K562 (cell line): ENCODE measurements at regions not wholly inside any gene's neighbourhood (a gene's known extent, or its start where the extent isn't known, plus 50 kb on each side); places are given as distances from the start of the nearest gene placed in this dataset.

Source experiments
- ATAC-seq: fragments of 200-7000 bp; cut with Tn5 transposase; 3 replicates; pipeline ENCODE4 v1.9.1; 2020; ENCODE audit warnings: moderate library complexity
- BruUV-seq: library from RNA; stranded (reverse); fragments of 400-500 nt; replicated peaks from 2 replicates; lab custom pipeline; 2021; lab: Mats Ljungman, UMichigan
- CTCF ChIA-PET: fragments of 300-600 bp; formaldehyde crosslinking; extraction: SDS; loops from one replicate; lab custom pipeline; 2021; ENCODE audit warnings: low intra/inter-chr PET ratio; lab: Yijun Ruan, JAX
- POLR2A ChIA-PET: fragments of 300-600, 350-650 bp; sonication (Branson Sonifier 250); formaldehyde crosslinking; extraction: SDS; loops from one replicate; lab custom pipeline; 2021; ENCODE audit warnings: antibody characterized with exemption, inconsistent platforms; lab: Yijun Ruan, JAX
- DNase-seq, 4 experiments: peaks; one replicate each; pipeline versions ENCODE4 v3.0.0 to v3.0.0-alpha.2; 2011 to 2018; ENCODE audit warnings: low spot score in 3 of 4, mixed read lengths in 3 of 4; ENCODE audit errors: extremely low read depth in 1 of 4
- FAIRE-seq: peaks from 2 replicates; lab custom pipeline; 2011; peaks lifted over from hg19 to GRCh38; lab: Jason Lieb, UNC
- H2AFZ ChIP-seq: 2 replicates; pipeline ENCODE4 v1.6.0; 2011; ENCODE audit warnings: low read depth, low read length, control low read depth, inconsistent platforms
- H3K27ac ChIP-seq: fragments of 200-600 bp; 3 replicates; pipeline ENCODE4 v1.8.0; 2011; ENCODE audit warnings: low read depth, mild to moderate bottlenecking, control low read depth, inconsistent platforms, low read length, moderate library complexity, mixed read lengths; ENCODE audit errors: extremely low read depth
- H3K27me3 ChIP-seq, 2 experiments: fragments of 300-600 bp in 1 of 2; 2 replicates in 1 of 2; 3 replicates in 1 of 2; pipeline versions ENCODE4 v1.6.0 to v1.8.0; 2011; ENCODE audit warnings: inconsistent platforms in 2 of 2, low read length in 2 of 2, mild to moderate bottlenecking in 1 of 2, mixed read lengths in 1 of 2, moderate library complexity in 1 of 2; ENCODE audit not compliant: control insufficient read depth in 2 of 2, insufficient read depth in 2 of 2
- H3K36me3 ChIP-seq: fragments of 300-600 bp; 3 replicates; pipeline ENCODE4 v1.8.0; 2011; ENCODE audit warnings: mild to moderate bottlenecking, low read length, inconsistent platforms; ENCODE audit not compliant: control insufficient read depth, insufficient read depth
- H3K4me1 ChIP-seq, 2 experiments: fragments of 200-600 bp in 1 of 2; replicated peaks in 1 of 2; 2 replicates in 1 of 2; 3 replicates in 1 of 2; pipeline versions ENCODE4 v1.5.1 to v1.8.0; 2011; ENCODE audit warnings: inconsistent platforms in 2 of 2, low read length in 2 of 2, mild to moderate bottlenecking in 1 of 2, mixed read lengths in 1 of 2, moderate library complexity in 1 of 2; ENCODE audit not compliant: control insufficient read depth in 2 of 2, insufficient read depth in 2 of 2
- H3K4me2 ChIP-seq: 2 replicates; pipeline ENCODE4 v1.6.1; 2011; ENCODE audit warnings: low read length, control low read depth, inconsistent platforms, mixed read lengths; ENCODE audit not compliant: insufficient read depth
- H3K4me3 ChIP-seq: fragments of 200-600 bp; sonication (generic), shearing (Covaris generic); 2 replicates; pipeline ENCODE4 v1.5.1; 2016; ENCODE audit warnings: control low read depth, inconsistent platforms
- H3K79me2 ChIP-seq: fragments of 200-600 bp; 3 replicates; pipeline ENCODE4 v1.8.0; 2011; ENCODE audit warnings: low read length, inconsistent platforms; ENCODE audit not compliant: control insufficient read depth, insufficient read depth
- H3K9ac ChIP-seq, 2 experiments: 2 replicates each; pipeline versions ENCODE4 v1.6.0 to v1.6.1; 2011; ENCODE audit warnings: low read depth in 2 of 2, low read length in 2 of 2, control low read depth in 1 of 2, inconsistent platforms in 1 of 2, mild to moderate bottlenecking in 1 of 2, mixed read lengths in 1 of 2; ENCODE audit not compliant: insufficient read depth in 1 of 2
- H3K9me1 ChIP-seq: one replicate; pipeline ENCODE4 v1.6.0; 2011; ENCODE audit warnings: inconsistent platforms, mild to moderate bottlenecking, low read length, moderate library complexity; ENCODE audit not compliant: control insufficient read depth, insufficient read depth
- H3K9me3 ChIP-seq: replicated peaks from 2 replicates; pipeline ENCODE4 v1.5.1; 2011; ENCODE audit warnings: low read depth, low read length, inconsistent platforms; ENCODE audit not compliant: control insufficient read depth, insufficient read depth
- H4K20me1 ChIP-seq: replicated peaks from 2 replicates; pipeline ENCODE4 v1.6.1; 2011; ENCODE audit warnings: low read length, inconsistent platforms, mixed read lengths; ENCODE audit not compliant: control insufficient read depth, insufficient read depth
- CBX8 ChIP-seq: fragments of 200-600 bp; sonication (generic); IDR thresholded peaks from 2 replicates; pipeline ENCODE4 v1.6.1; 2012; ENCODE audit warnings: borderline replicate concordance, mixed run types, low read depth, mild to moderate bottlenecking, moderate library complexity, mixed read lengths, low read length, control low read depth, inconsistent platforms; ENCODE audit not compliant: poor library complexity, severe bottlenecking; ENCODE audit errors: extremely low read depth
- GATAD2A ChIP-seq: fragments of 450-650 bp; IDR thresholded peaks from 2 replicates; pipeline ENCODE4 v1.6.1; 2017
- HDAC1 ChIP-seq, 2 experiments: fragments of 450-650 bp; IDR thresholded peaks; 2 replicates each; pipeline ENCODE4 v1.6.1; 2016 to 2017; ENCODE audit warnings: inconsistent platforms in 1 of 2, mild to moderate bottlenecking in 1 of 2, moderate library complexity in 1 of 2
- HMGN3 ChIP-seq: IDR thresholded peaks from 2 replicates; pipeline ENCODE4 v1.6.1; 2011; ENCODE audit warnings: borderline replicate concordance, low read depth, mild to moderate bottlenecking, mixed read lengths, low read length; ENCODE audit not compliant: insufficient read length; ENCODE audit errors: extremely low read depth
- PHB ChIP-seq: fragments of 250-450 bp; sonication (Bioruptor Pico); IDR thresholded peaks from 2 replicates; pipeline ENCODE4 v1.5.0; 2021
- PML ChIP-seq: IDR thresholded peaks from 2 replicates; pipeline ENCODE4 v1.6.1; 2012; ENCODE audit warnings: low read length, inconsistent platforms
- in situ Hi-C: fragments of 300-500 bp; cut with MboI; formaldehyde crosslinking; loops from 4 replicates; pipeline ENCODE4 v1.15.0; 2018; ENCODE audit warnings: inconsistent platforms, mixed read lengths
- intact Hi-C: fragments of 100-400 bp; cut with micrococcal nuclease; formaldehyde crosslinking; loops from 2 replicates; pipeline ENCODE4 v1.14.2; 2022
- TF ChIP-seq, protein P1 (sequence below): sonication (generic); formaldehyde crosslinking; IDR thresholded peaks from 2 replicates; pipeline ENCODE4 v1.8.0; 2023; ENCODE audit warnings: mild to moderate bottlenecking, missing genetic modification reagents
- TF ChIP-seq, protein P2 (sequence below): fragments of 250-450 bp; sonication (Bioruptor Pico); IDR thresholded peaks from 2 replicates; pipeline ENCODE4 v1.5.0; 2020; ENCODE audit warnings: mild to moderate bottlenecking, borderline replicate concordance
- TF ChIP-seq, protein P3 (sequence below): fragments of 450-650 bp; IDR thresholded peaks from 2 replicates; pipeline ENCODE4 v1.6.1; 2017; ENCODE audit warnings: antibody characterized with exemption
- TF ChIP-seq, protein P4 (sequence below), 3 experiments: fragments of 200-800 bp in 1 of 3; fragments of 250-450 bp in 1 of 3; fragments of 450-650 bp in 1 of 3; sonication (Bioruptor Pico) in 1 of 3; sonication (Bioruptor generic) in 1 of 3; formaldehyde crosslinking in 1 of 3; IDR thresholded peaks; 2 replicates each; pipeline versions ENCODE4 v1.6.1 to v1.8.0; 2016 to 2022; ENCODE audit warnings: mild to moderate bottlenecking in 2 of 3, missing genetic modification characterization in 2 of 3, missing compliant biosample characterization in 1 of 3, moderate library complexity in 1 of 3
- TF ChIP-seq, protein P5 (sequence below): fragments of 250-450 bp; sonication (Bioruptor Pico); IDR thresholded peaks from 2 replicates; pipeline ENCODE4 v1.8.0; 2021; ENCODE audit warnings: borderline replicate concordance, mild to moderate bottlenecking, moderate library complexity; ENCODE audit not compliant: poor library complexity, severe bottlenecking

DNA sequence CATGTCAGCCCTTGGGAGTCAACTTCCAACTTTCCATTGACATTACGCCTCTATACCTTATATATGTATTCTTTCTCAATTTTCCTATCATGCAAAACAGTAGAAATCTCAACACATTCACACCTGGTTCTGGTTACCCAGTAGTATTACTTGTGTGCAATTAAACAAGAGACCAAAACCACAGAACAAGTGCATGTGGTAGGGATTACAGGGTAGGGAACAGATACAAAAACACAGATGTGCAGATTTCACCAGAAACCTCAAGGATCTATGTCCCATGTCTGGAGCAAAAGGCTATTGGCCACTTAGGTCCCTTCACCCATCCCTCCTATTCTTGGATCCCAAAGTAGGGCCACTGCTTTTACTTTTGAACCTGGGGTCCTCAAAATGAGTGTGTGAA lies 143.6 kb upstream of the ZCCHC13 start (continued):
- TF ChIP-seq, protein P1, sequence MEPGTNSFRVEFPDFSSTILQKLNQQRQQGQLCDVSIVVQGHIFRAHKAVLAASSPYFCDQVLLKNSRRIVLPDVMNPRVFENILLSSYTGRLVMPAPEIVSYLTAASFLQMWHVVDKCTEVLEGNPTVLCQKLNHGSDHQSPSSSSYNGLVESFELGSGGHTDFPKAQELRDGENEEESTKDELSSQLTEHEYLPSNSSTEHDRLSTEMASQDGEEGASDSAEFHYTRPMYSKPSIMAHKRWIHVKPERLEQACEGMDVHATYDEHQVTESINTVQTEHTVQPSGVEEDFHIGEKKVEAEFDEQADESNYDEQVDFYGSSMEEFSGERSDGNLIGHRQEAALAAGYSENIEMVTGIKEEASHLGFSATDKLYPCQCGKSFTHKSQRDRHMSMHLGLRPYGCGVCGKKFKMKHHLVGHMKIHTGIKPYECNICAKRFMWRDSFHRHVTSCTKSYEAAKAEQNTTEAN: no peak
- no peak for TF ChIP-seq GATAD2A
- no peak for TF ChIP-seq HDAC1 (IDR thresholded peaks at IDR 0.05)

DNA sequence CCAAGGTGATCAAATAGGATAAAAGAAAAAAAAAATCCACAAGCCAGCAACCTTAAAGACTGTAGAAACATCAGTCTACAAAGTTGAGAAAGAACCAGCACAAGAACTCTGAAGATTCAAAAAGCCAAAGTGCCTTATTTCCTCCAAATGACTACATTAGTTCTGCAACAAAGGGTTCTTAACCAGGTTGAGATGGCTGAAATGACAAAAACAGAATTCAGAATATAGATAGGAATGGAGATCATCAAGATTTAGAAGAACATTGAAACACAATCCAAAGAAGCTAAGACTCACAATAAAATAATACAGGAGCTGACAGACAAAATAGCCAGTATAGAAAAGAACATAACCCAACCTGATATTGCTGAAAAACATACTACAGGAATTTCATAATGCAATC lies 156.5 kb upstream of the ZCCHC13 start:
- H4K20me1 ChIP-seq: no peaks in the 10 kb centered on the region
- in situ Hi-C loops: no loop called here
- H3K79me2 ChIP-seq: no peaks in the 10 kb centered on the region
- H3K4me3 ChIP-seq: no peak overlapping the region
- no peak for FAIRE-seq
- no peak for ATAC-seq
- BruUV-seq: no TSS peak
- H3K9me3 ChIP-seq: no peaks in the 10 kb centered on the region
- POLR2A ChIA-PET: no interaction called here
- intact Hi-C loops: no loop called here
- no peaks in the 10 kb centered on the region; a peak in 1 of 5 replicates for H3K27me3 ChIP-seq
- CTCF ChIA-PET: no interaction called here
- H3K4me1 ChIP-seq: no peaks in the 10 kb centered on the region
- no peak overlapping the region for H3K9ac ChIP-seq
- no peaks in the 10 kb centered on the region for H3K9me1 ChIP-seq
- no peak overlapping the region for H3K4me2 ChIP-seq
- no peak for DNase-seq
- no peak overlapping the region for H3K27ac ChIP-seq
- no peaks in the 10 kb centered on the region for H3K36me3 ChIP-seq
- no peak overlapping the region for H2AFZ ChIP-seq
- TF ChIP-seq, protein P2, sequence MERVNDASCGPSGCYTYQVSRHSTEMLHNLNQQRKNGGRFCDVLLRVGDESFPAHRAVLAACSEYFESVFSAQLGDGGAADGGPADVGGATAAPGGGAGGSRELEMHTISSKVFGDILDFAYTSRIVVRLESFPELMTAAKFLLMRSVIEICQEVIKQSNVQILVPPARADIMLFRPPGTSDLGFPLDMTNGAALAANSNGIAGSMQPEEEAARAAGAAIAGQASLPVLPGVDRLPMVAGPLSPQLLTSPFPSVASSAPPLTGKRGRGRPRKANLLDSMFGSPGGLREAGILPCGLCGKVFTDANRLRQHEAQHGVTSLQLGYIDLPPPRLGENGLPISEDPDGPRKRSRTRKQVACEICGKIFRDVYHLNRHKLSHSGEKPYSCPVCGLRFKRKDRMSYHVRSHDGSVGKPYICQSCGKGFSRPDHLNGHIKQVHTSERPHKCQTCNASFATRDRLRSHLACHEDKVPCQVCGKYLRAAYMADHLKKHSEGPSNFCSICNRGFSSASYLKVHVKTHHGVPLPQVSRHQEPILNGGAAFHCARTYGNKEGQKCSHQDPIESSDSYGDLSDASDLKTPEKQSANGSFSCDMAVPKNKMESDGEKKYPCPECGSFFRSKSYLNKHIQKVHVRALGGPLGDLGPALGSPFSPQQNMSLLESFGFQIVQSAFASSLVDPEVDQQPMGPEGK (CRISPR knock-in tag): no peak
- TF ChIP-seq, protein P3, sequence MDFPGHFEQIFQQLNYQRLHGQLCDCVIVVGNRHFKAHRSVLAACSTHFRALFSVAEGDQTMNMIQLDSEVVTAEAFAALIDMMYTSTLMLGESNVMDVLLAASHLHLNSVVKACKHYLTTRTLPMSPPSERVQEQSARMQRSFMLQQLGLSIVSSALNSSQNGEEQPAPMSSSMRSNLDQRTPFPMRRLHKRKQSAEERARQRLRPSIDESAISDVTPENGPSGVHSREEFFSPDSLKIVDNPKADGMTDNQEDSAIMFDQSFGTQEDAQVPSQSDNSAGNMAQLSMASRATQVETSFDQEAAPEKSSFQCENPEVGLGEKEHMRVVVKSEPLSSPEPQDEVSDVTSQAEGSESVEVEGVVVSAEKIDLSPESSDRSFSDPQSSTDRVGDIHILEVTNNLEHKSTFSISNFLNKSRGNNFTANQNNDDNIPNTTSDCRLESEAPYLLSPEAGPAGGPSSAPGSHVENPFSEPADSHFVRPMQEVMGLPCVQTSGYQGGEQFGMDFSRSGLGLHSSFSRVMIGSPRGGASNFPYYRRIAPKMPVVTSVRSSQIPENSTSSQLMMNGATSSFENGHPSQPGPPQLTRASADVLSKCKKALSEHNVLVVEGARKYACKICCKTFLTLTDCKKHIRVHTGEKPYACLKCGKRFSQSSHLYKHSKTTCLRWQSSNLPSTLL: no peak
- TF ChIP-seq PML (no peak), PHB (CRISPR knock-in tag) (no peak), CBX8 (no peak), HMGN3 (no peak)
- TF ChIP-seq, protein P4, sequence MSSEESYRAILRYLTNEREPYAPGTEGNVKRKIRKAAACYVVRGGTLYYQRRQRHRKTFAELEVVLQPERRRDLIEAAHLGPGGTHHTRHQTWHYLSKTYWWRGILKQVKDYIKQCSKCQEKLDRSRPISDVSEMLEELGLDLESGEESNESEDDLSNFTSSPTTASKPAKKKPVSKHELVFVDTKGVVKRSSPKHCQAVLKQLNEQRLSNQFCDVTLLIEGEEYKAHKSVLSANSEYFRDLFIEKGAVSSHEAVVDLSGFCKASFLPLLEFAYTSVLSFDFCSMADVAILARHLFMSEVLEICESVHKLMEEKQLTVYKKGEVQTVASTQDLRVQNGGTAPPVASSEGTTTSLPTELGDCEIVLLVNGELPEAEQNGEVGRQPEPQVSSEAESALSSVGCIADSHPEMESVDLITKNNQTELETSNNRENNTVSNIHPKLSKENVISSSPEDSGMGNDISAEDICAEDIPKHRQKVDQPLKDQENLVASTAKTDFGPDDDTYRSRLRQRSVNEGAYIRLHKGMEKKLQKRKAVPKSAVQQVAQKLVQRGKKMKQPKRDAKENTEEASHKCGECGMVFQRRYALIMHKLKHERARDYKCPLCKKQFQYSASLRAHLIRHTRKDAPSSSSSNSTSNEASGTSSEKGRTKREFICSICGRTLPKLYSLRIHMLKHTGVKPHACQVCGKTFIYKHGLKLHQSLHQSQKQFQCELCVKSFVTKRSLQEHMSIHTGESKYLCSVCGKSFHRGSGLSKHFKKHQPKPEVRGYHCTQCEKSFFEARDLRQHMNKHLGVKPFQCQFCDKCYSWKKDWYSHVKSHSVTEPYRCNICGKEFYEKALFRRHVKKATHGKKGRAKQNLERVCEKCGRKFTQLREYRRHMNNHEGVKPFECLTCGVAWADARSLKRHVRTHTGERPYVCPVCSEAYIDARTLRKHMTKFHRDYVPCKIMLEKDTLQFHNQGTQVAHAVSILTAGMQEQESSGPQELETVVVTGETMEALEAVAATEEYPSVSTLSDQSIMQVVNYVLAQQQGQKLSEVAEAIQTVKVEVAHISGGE (CRISPR knock-in tag; IDR thresholded peaks at IDR 0.05): no peak
- TF ChIP-seq, protein P5, sequence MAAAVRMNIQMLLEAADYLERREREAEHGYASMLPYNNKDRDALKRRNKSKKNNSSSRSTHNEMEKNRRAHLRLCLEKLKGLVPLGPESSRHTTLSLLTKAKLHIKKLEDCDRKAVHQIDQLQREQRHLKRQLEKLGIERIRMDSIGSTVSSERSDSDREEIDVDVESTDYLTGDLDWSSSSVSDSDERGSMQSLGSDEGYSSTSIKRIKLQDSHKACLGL (CRISPR knock-in tag): no peak
